ENCODE measurements at regions not wholly inside any gene's neighbourhood (a gene's known extent, or its start where the extent isn't known, plus 50 kb on each side); places are given as distances from the start of the nearest gene placed in this dataset.

GRCh38 chr1:234668577-234668955 lies 58.6 kb upstream of the IRF2BP2 start:
- H3K27me3 Mint-ChIP-seq (ENCODE audit: unreplicated experiment), result no peaks in the 10 kb centered on the region
- no peak overlapping the region for H3K27ac Mint-ChIP-seq (ENCODE audit: unreplicated experiment)
- H3K4me3 Mint-ChIP-seq (ENCODE audit: unreplicated experiment), result no peak overlapping the region
- peaks cover 6% of the 10 kb centered on the region for H3K9me3 Mint-ChIP-seq (ENCODE audit: unreplicated experiment)
- TF ChIP-seq CTCF (IDR thresholded peaks at IDR 0.05), result no peak
- no peaks in the 10 kb centered on the region for H3K4me1 Mint-ChIP-seq (ENCODE audit: unreplicated experiment)
- no peak for DNase-seq (ENCODE audit: extremely low spot score, unreplicated experiment)
- no peaks in the 10 kb centered on the region for H3K36me3 Mint-ChIP-seq (ENCODE audit: unreplicated experiment)

- TF ChIP-seq CTCF (IDR thresholded peaks at IDR 0.05), result no peak
- no peak overlapping the region for H3K4me3 Mint-ChIP-seq (ENCODE audit: unreplicated experiment)
- H3K27me3 Mint-ChIP-seq (ENCODE audit: unreplicated experiment), result no peaks in the 10 kb centered on the region
- DNase-seq (ENCODE audit: extremely low spot score, unreplicated experiment), result no peak
- H3K9me3 Mint-ChIP-seq (ENCODE audit: unreplicated experiment), result peaks cover 6% of the 10 kb centered on the region
- H3K27ac Mint-ChIP-seq (ENCODE audit: unreplicated experiment), result no peak overlapping the region
- no peaks in the 10 kb centered on the region for H3K36me3 Mint-ChIP-seq (ENCODE audit: unreplicated experiment)
- H3K4me1 Mint-ChIP-seq (ENCODE audit: unreplicated experiment), result no peaks in the 10 kb centered on the region
These were observed 57.9 kb upstream of the IRF2BP2 start for GRCh38 chr1:234667600-234668576.

- no peak for DNase-seq (ENCODE audit: extremely low spot score, unreplicated experiment)
- Mint-ChIP-seq H3K36me3 (ENCODE audit: unreplicated experiment) (no peaks in the 10 kb centered on the region), H3K4me1 (ENCODE audit: unreplicated experiment) (no peaks in the 10 kb centered on the region), H3K4me3 (ENCODE audit: unreplicated experiment) (no peak overlapping the region), H3K27me3 (ENCODE audit: unreplicated experiment) (no peaks in the 10 kb centered on the region), H3K9me3 (ENCODE audit: unreplicated experiment) (peaks cover 6% of the 10 kb centered on the region), H3K27ac (ENCODE audit: unreplicated experiment) (no peak overlapping the region)
- TF ChIP-seq CTCF (IDR thresholded peaks at IDR 0.05), result no peak
These were observed 56.8 kb upstream of the IRF2BP2 start for GRCh38 chr1:234666761-234667160.

- Mint-ChIP-seq H3K27me3 (ENCODE audit: unreplicated experiment) (no peaks in the 10 kb centered on the region), H3K4me1 (ENCODE audit: unreplicated experiment) (no peaks in the 10 kb centered on the region), H3K27ac (ENCODE audit: unreplicated experiment) (no peak overlapping the region), H3K36me3 (ENCODE audit: unreplicated experiment) (no peaks in the 10 kb centered on the region), H3K9me3 (ENCODE audit: unreplicated experiment) (peaks cover 6% of the 10 kb centered on the region), H3K4me3 (ENCODE audit: unreplicated experiment) (no peak overlapping the region)
- TF ChIP-seq CTCF (IDR thresholded peaks at IDR 0.05), result no peak
- no peak for DNase-seq (ENCODE audit: extremely low spot score, unreplicated experiment)
These were observed 56.1 kb upstream of the IRF2BP2 start for GRCh38 chr1:234665975-234666605.

GRCh38 chr1:234662148-234662547 lies 52.2 kb upstream of the IRF2BP2 start:
- no peak for TF ChIP-seq CTCF (IDR thresholded peaks at IDR 0.05)
- Mint-ChIP-seq H3K4me1 (ENCODE audit: unreplicated experiment) (peaks cover 13% of the 10 kb centered on the region), H3K36me3 (ENCODE audit: unreplicated experiment) (no peaks in the 10 kb centered on the region), H3K4me3 (ENCODE audit: unreplicated experiment) (no peak overlapping the region), H3K27me3 (ENCODE audit: unreplicated experiment) (no peaks in the 10 kb centered on the region), H3K9me3 (ENCODE audit: unreplicated experiment) (no peaks in the 10 kb centered on the region), H3K27ac (ENCODE audit: unreplicated experiment) (no peak overlapping the region)
- DNase-seq (ENCODE audit: extremely low spot score, unreplicated experiment), result no peak

Data from osteocyte (in vitro differentiated cells).